DND-41 (cell line): ENCODE measurements at regions not wholly inside any gene's neighbourhood (a gene's known extent, or its start where the extent isn't known, plus 50 kb on each side); places are given as distances from the start of the nearest gene placed in this dataset.

Experiments
- ATAC-seq: fragments of 200-7000 bp; cut with Tn5 transposase; 3 replicates; pipeline ENCODE4 v1.9.1; 2021; ENCODE audit warnings: low read depth; ENCODE audit not compliant: insufficient read depth
- DNase-seq: peaks from one replicate; pipeline ENCODE4 v3.0.0-alpha.2; 2020
- H2AFZ ChIP-seq: 2 replicates; pipeline ENCODE4 v1.6.0; 2012; ENCODE audit warnings: low read depth, low read length
- H3K27ac ChIP-seq: 2 replicates; pipeline ENCODE4 v1.5.1; 2012; ENCODE audit warnings: low read length, inconsistent platforms
- H3K27me3 ChIP-seq: fragments of 200-600 bp; sonication (generic); 2 replicates; pipeline ENCODE4 v1.6.0; 2012; ENCODE audit warnings: low read length, mild to moderate bottlenecking, inconsistent platforms; ENCODE audit not compliant: insufficient read depth, poor library complexity
- H3K36me3 ChIP-seq: 2 replicates; pipeline ENCODE4 v1.5.1; 2012; ENCODE audit warnings: low read length, inconsistent platforms; ENCODE audit not compliant: insufficient read depth
- H3K4me1 ChIP-seq: 2 replicates; pipeline ENCODE4 v1.5.1; 2012; ENCODE audit warnings: mild to moderate bottlenecking, low read length; ENCODE audit not compliant: insufficient read depth
- H3K4me2 ChIP-seq: 2 replicates; pipeline ENCODE4 v1.6.0; 2012; ENCODE audit warnings: mild to moderate bottlenecking, moderate library complexity, low read length, inconsistent platforms; ENCODE audit not compliant: insufficient read depth
- H3K4me3 ChIP-seq, 2 experiments: fragments of 200-600 bp in 1 of 2; shearing (Covaris generic) in 1 of 2; 2 replicates each; pipeline ENCODE4 v1.5.1; 2012 to 2016; ENCODE audit warnings: inconsistent platforms in 2 of 2, low read length in 2 of 2, mild to moderate bottlenecking in 2 of 2, low read depth in 1 of 2, moderate library complexity in 1 of 2
- H3K79me2 ChIP-seq: 2 replicates; pipeline ENCODE4 v1.6.0; 2012; ENCODE audit warnings: low read length, inconsistent platforms; ENCODE audit not compliant: insufficient read depth
- H3K9ac ChIP-seq: 2 replicates; pipeline ENCODE4 v1.6.0; 2012; ENCODE audit warnings: low read depth, mild to moderate bottlenecking, inconsistent platforms, low read length, moderate library complexity
- H3K9me3 ChIP-seq: 2 replicates; pipeline ENCODE4 v1.5.1; 2012; ENCODE audit warnings: low read length, moderate library complexity, mild to moderate bottlenecking, inconsistent platforms; ENCODE audit not compliant: insufficient read depth, severe bottlenecking
- H4K20me1 ChIP-seq: 2 replicates; pipeline ENCODE4 v1.6.0; 2012; ENCODE audit warnings: low read length; ENCODE audit not compliant: insufficient read depth
- EZH2 ChIP-seq: IDR thresholded peaks from 3 replicates; pipeline ENCODE4 v1.6.1; 2012; ENCODE audit warnings: borderline replicate concordance, low read depth, mild to moderate bottlenecking, moderate library complexity, low read length, inconsistent platforms; ENCODE audit not compliant: severe bottlenecking
- TF ChIP-seq, protein P1 (sequence below): IDR thresholded peaks from 2 replicates; pipeline ENCODE4 v1.5.1; 2012; ENCODE audit warnings: borderline replicate concordance, low read length, moderate library complexity, mild to moderate bottlenecking; ENCODE audit not compliant: poor library complexity, severe bottlenecking; ENCODE audit errors: extremely low read depth

DNA sequence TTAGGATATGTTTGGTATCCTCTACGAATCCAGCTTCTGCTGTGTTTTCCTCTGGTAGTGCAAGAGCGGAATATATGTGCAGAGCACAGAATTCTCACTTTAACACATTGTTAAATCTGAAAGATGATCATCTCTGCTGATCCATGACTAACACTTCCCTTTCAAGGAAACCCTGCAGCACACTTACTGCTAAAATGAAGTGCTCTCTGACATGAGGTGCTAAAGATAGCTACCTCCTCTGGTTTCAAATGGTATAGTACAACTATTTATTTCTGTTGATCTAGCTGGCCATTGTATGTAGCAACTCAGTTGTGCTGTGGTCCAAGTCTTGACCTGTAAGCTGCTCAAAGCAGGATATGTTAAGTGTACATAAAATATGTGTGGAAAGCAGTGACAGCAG lies 162.4 kb upstream of the FMR1 start:
- H3K27me3 ChIP-seq = no peaks in the 10 kb centered on the region
- no peak for ATAC-seq
- no peak overlapping the region for H3K4me2 ChIP-seq
- no peak overlapping the region for H3K4me3 ChIP-seq
- no peaks in the 10 kb centered on the region for H3K9me3 ChIP-seq
- H4K20me1 ChIP-seq = no peaks in the 10 kb centered on the region
- no peak overlapping the region for H3K27ac ChIP-seq
- no peak overlapping the region for H3K9ac ChIP-seq
- DNase-seq = no peak
- no peaks in the 10 kb centered on the region for H3K36me3 ChIP-seq
- no peaks in the 10 kb centered on the region for H3K79me2 ChIP-seq
- no peak overlapping the region for H2AFZ ChIP-seq
- H3K4me1 ChIP-seq = no peaks in the 10 kb centered on the region
- TF ChIP-seq, protein P1, sequence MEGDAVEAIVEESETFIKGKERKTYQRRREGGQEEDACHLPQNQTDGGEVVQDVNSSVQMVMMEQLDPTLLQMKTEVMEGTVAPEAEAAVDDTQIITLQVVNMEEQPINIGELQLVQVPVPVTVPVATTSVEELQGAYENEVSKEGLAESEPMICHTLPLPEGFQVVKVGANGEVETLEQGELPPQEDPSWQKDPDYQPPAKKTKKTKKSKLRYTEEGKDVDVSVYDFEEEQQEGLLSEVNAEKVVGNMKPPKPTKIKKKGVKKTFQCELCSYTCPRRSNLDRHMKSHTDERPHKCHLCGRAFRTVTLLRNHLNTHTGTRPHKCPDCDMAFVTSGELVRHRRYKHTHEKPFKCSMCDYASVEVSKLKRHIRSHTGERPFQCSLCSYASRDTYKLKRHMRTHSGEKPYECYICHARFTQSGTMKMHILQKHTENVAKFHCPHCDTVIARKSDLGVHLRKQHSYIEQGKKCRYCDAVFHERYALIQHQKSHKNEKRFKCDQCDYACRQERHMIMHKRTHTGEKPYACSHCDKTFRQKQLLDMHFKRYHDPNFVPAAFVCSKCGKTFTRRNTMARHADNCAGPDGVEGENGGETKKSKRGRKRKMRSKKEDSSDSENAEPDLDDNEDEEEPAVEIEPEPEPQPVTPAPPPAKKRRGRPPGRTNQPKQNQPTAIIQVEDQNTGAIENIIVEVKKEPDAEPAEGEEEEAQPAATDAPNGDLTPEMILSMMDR = no peak
- no peak for TF ChIP-seq EZH2

DNA sequence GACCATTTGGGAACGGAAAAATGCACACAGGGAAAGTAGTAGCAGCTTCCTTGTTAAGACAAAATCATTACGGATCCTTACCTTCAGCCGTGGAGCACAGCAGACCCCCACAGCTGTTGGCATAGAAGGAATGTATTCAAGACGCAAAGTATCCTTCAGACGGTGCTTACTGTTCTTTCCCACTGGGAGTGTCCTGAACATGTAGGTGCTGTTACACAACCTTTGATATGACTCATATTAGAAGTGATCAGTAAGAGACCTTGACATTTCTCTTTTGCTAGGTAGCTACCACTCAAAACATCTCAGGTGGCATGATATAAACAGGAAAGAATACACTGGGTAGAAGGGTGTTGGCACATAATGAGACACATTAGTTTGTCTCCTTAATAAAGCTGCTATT lies 154.0 kb upstream of the FMR1 start:
- H4K20me1 ChIP-seq = no peaks in the 10 kb centered on the region
- no peak overlapping the region for H2AFZ ChIP-seq
- H3K4me3 ChIP-seq = no peak overlapping the region
- H3K9me3 ChIP-seq = no peaks in the 10 kb centered on the region
- ATAC-seq (no peak), DNase-seq (no peak)
- H3K4me2 ChIP-seq = no peak overlapping the region
- no peaks in the 10 kb centered on the region for H3K79me2 ChIP-seq
- TF ChIP-seq EZH2 = no peak
- TF ChIP-seq, protein P1 = no peak
- H3K27me3 ChIP-seq = no peaks in the 10 kb centered on the region
- peaks cover 25% of the 10 kb centered on the region for H3K4me1 ChIP-seq
- H3K9ac ChIP-seq = no peak overlapping the region
- H3K27ac ChIP-seq = no peak overlapping the region
- no peaks in the 10 kb centered on the region for H3K36me3 ChIP-seq

DNA sequence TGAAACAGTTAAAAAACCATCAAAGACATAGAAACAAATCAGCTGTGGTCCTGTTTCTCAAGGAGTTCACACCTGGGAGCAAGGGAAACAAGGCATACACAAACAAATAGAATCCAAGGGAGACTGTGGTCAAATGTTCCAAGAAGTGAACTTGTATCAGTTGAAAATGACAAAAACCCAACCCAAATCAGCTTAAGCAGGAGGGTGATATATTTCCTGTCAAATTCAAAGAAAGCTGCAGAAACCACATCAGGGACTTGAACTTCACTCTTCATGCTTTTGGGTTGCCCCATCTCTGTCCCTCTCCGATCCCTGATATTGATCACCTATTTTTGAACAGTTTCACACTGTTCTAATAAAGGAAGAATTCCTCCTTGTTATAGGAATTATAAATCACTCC lies 148.6 kb upstream of the FMR1 start:
- Histone ChIP-seq H3K36me3 (no peaks in the 10 kb centered on the region), H3K9me3 (no peaks in the 10 kb centered on the region), H3K4me3 (no peak overlapping the region), H2AFZ (no peak overlapping the region), H3K4me1 (peaks cover 59% of the 10 kb centered on the region), H3K4me2 (peak overlapping the region; percentile 54), H3K79me2 (no peaks in the 10 kb centered on the region), H3K27me3 (no peaks in the 10 kb centered on the region), H3K9ac (peak overlapping the region; percentile 37; the same call in 1 of the 2 replicates), H3K27ac (peak overlapping the region; percentile 86), H4K20me1 (no peaks in the 10 kb centered on the region)
- peak; percentile 91 for ATAC-seq
- TF ChIP-seq, protein P1 = no peak
- TF ChIP-seq EZH2 = no peak
- peak; percentile 57 for DNase-seq

DNA sequence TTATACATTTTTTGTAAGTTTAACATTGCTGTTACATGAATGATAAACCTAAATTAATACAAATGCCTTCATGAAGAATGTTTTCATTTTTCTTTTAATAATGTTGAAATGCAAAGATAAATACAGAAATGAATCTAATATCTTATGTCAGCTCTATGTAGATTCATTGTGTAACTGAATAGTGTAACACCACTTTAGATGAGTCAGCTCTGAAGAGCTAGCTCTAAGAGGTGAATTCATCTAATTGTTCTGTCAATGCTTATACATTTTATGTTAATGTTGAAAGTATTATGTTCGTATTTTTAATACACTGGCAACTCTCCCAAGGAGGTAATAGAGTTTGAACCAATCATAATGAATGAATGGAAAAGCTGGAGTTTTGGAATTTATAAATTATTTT lies 146.9 kb upstream of the FMR1 start:
- H3K36me3 ChIP-seq = no peaks in the 10 kb centered on the region
- no peak overlapping the region for H3K4me2 ChIP-seq
- H3K27me3 ChIP-seq = no peaks in the 10 kb centered on the region
- no peak overlapping the region for H3K4me3 ChIP-seq
- no peaks in the 10 kb centered on the region for H4K20me1 ChIP-seq
- DNase-seq (no peak), ATAC-seq (no peak)
- no peak overlapping the region for H2AFZ ChIP-seq
- H3K9me3 ChIP-seq = no peaks in the 10 kb centered on the region
- TF ChIP-seq EZH2 = no peak
- TF ChIP-seq, protein P1 = no peak
- no peak overlapping the region for H3K9ac ChIP-seq
- peaks cover 53% of the 10 kb centered on the region for H3K4me1 ChIP-seq
- no peak overlapping the region for H3K27ac ChIP-seq
- H3K79me2 ChIP-seq = no peaks in the 10 kb centered on the region
